GM12878 (cell line): ENCODE measurements at regions not wholly inside any gene's neighbourhood (a gene's known extent, or its start where the extent isn't known, plus 50 kb on each side); places are given as distances from the start of the nearest gene placed in this dataset.

Experiments used
- ATAC-seq: fragments of 200-7000 bp; cut with Tn5 transposase; 3 replicates; pipeline ENCODE4 v1.9.1; 2020; ENCODE audit warnings: mild to moderate bottlenecking, moderate library complexity
- BruUV-seq: library from RNA; stranded (reverse); fragments of 400-500 nt; replicated peaks from 2 replicates; lab custom pipeline; 2021; lab: Mats Ljungman, UMichigan
- CTCF ChIA-PET: fragments of 300-600 bp; sonication (Branson Sonifier 250); formaldehyde crosslinking; extraction: SDS; loops from one replicate; lab custom pipeline; 2021; ENCODE audit warnings: inconsistent platforms; lab: Yijun Ruan, JAX
- POLR2A ChIA-PET: fragments of 350-600 bp; formaldehyde crosslinking; extraction: SDS; loops from one replicate; lab custom pipeline; 2021; ENCODE audit warnings: inconsistent platforms; lab: Charles Lee
- RAD21 ChIA-PET: fragments of 300-600 bp; sonication (Branson Sonifier 250); formaldehyde crosslinking; loops from one replicate; lab custom pipeline; 2023; ENCODE audit warnings: antibody characterized with exemption; ENCODE audit not compliant: unreplicated experiment; lab: Charles Lee
- SMC1A ChIA-PET: fragments of 300-600 bp; sonication (Branson Sonifier 250); formaldehyde crosslinking; loops from one replicate; lab custom pipeline; 2023; ENCODE audit not compliant: unreplicated experiment, uncharacterized antibody; lab: Charles Lee
- DNase-seq: peaks from one replicate; pipeline ENCODE4 v3.0.0-alpha.2; 2011; ENCODE audit warnings: low read depth, low spot score
- FAIRE-seq: peaks from 3 replicates; lab custom pipeline; 2011; peaks lifted over from hg19 to GRCh38; lab: Jason Lieb, UNC
- H2AFZ ChIP-seq: 2 replicates; pipeline ENCODE4 v1.6.0; 2011; ENCODE audit warnings: low read depth, low read length, control low read depth; ENCODE audit not compliant: control insufficient read depth
- H3K27ac ChIP-seq: 2 replicates; pipeline ENCODE4 v1.5.1; 2011; ENCODE audit warnings: control low read depth; ENCODE audit not compliant: control insufficient read depth, insufficient read depth
- H3K27me3 ChIP-seq, 2 experiments: replicated peaks in 1 of 2; 2 replicates each; pipeline versions ENCODE4 v1.6.0 to v1.6.1; 2011; ENCODE audit warnings: low read length in 1 of 2; ENCODE audit not compliant: control insufficient read depth in 2 of 2, insufficient read depth in 2 of 2
- H3K36me3 ChIP-seq, 2 experiments: 2 replicates each; pipeline ENCODE4 v1.5.1; 2011; ENCODE audit warnings: low read length in 1 of 2; ENCODE audit not compliant: control insufficient read depth in 2 of 2, insufficient read depth in 2 of 2
- H3K4me1 ChIP-seq: 2 replicates; pipeline ENCODE4 v1.6.1; 2011; ENCODE audit warnings: mild to moderate bottlenecking, low read length, moderate library complexity, mixed read lengths; ENCODE audit not compliant: control insufficient read depth, insufficient read depth
- H3K4me2 ChIP-seq: 2 replicates; pipeline ENCODE4 v1.6.0; 2011; ENCODE audit warnings: control low read depth; ENCODE audit not compliant: control insufficient read depth, insufficient read depth
- H3K4me3 ChIP-seq: fragments of 200-600 bp; sonication (generic); 2 replicates; pipeline ENCODE4 v1.5.1; 2016
- H3K79me2 ChIP-seq: 2 replicates; pipeline ENCODE4 v1.6.0; 2011; ENCODE audit warnings: low read length; ENCODE audit not compliant: control insufficient read depth, insufficient read depth
- H3K9ac ChIP-seq: 2 replicates; pipeline ENCODE4 v1.8.0; 2011; ENCODE audit warnings: low read length, control low read depth, mixed read lengths; ENCODE audit not compliant: control insufficient read depth, insufficient read depth
- H3K9me3 ChIP-seq: replicated peaks from 3 replicates; pipeline ENCODE4 v1.5.1; 2011; ENCODE audit warnings: mild to moderate bottlenecking, low read length; ENCODE audit not compliant: control insufficient read depth, insufficient read depth
- H4K20me1 ChIP-seq: 2 replicates; pipeline ENCODE4 v1.6.0; 2011; ENCODE audit not compliant: control insufficient read depth, insufficient read depth
- EZH2 ChIP-seq: IDR thresholded peaks from 2 replicates; pipeline ENCODE4 v1.6.1; 2012; ENCODE audit warnings: low read depth, mild to moderate bottlenecking, control low read depth, inconsistent platforms, low read length, borderline replicate concordance; ENCODE audit not compliant: control insufficient read depth
- GABPA ChIP-seq: IDR thresholded peaks from 2 replicates; pipeline ENCODE4 v1.6.1; 2014; ENCODE audit warnings: antibody characterized with exemption, low read depth, mild to moderate bottlenecking, inconsistent platforms
- MTA2 ChIP-seq: fragments of 450-650 bp; IDR thresholded peaks from 2 replicates; pipeline ENCODE4 v1.6.1; 2016; ENCODE audit warnings: low read depth, mild to moderate bottlenecking, moderate library complexity
- POLR2AphosphoS5 ChIP-seq: IDR thresholded peaks from 2 replicates; pipeline ENCODE4 v1.6.1; 2011; ENCODE audit warnings: mild to moderate bottlenecking, low read length, inconsistent platforms
- STAT3 ChIP-seq: IDR thresholded peaks from 2 replicates; pipeline ENCODE4 v1.6.1; 2011; ENCODE audit warnings: low read depth, low read length, improper control_type of control experiment
- SUPT20H ChIP-seq: IDR thresholded peaks from 2 replicates; pipeline ENCODE4 v1.6.1; 2011; ENCODE audit warnings: low read depth, mild to moderate bottlenecking, low read length, moderate library complexity, borderline replicate concordance; ENCODE audit not compliant: control insufficient read depth
- SUZ12 ChIP-seq: fragments of 200-600 bp; sonication (generic); IDR thresholded peaks from one replicate; pipeline ENCODE4 v1.6.1; 2018; ENCODE audit warnings: antibody characterized with exemption, mild to moderate bottlenecking; ENCODE audit not compliant: unreplicated experiment
- ZBED1 ChIP-seq: IDR thresholded peaks from 2 replicates; pipeline ENCODE4 v1.6.1; 2016; ENCODE audit warnings: borderline replicate concordance
- WGBS: methylation state at CpG from one replicate; pipeline ENCODE4 v1.1.6; 2016; ENCODE audit warnings: low lambda C conversion rate; ENCODE audit not compliant: insufficient replicate concordance, insufficient coverage; ENCODE audit errors: missing lambda C conversion rate; 5-methylcytosine and 5-hydroxymethylcytosine counted together
- in situ Hi-C: fragments of 300-500 bp; cut with MboI; formaldehyde crosslinking; loops from 9 replicates; pipeline ENCODE4 v1.14.3; 2018; ENCODE audit warnings: mixed read lengths
- intact Hi-C: fragments of 100-400 bp; cut with micrococcal nuclease; formaldehyde crosslinking; loops from one replicate; pipeline ENCODE4 v1.14.2; 2022; ENCODE audit not compliant: unreplicated experiment
- TF ChIP-seq, protein P1 (sequence below): fragments of 450-650 bp; IDR thresholded peaks from 2 replicates; pipeline ENCODE4 v1.6.1; 2016; ENCODE audit warnings: mild to moderate bottlenecking
- TF ChIP-seq, protein P2 (sequence below): fragments of 450-650 bp; IDR thresholded peaks from 2 replicates; pipeline ENCODE4 v1.6.1; 2017; ENCODE audit warnings: mild to moderate bottlenecking

DNA sequence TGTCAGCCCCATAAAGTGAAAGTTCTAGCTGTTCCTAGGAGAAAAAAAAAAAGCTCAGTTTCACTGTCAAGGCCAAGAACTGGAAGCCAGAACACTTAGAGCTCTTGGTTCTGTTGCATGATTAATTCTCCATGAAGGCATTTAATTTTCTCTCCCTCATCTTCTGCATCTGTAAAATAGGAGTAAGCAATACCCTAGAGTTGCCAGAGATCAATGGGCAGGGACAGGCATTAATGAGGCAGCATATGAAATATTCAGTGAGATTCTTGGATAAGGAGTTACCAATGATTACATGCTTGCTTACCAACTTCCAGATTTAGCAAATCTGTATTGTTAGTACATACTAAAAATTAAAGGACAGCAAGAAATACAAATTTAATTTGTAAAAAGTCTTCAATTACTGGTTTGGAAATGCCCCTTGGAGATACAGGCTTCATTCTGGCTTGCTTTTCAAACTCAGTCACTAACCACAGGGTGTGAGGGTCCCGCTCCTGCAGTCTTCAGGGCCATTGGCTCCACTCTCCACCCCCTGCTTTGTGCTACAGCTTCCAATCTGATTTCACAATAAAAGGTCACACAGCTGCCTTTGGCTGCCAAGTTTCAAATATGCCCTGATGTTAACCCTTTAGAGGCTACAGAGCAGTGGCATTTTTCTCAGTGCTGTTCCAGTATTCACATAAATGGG, 624.6 kb downstream of the BNC2 start:
- Histone ChIP-seq H3K27me3 (no peaks in the 10 kb centered on the region), H3K36me3 (no peaks in the 10 kb centered on the region), H3K27ac (no peak overlapping the region), H4K20me1 (no peaks in the 10 kb centered on the region), H3K4me2 (no peak overlapping the region), H3K4me1 (no peaks in the 10 kb centered on the region), H3K79me2 (no peaks in the 10 kb centered on the region), H2AFZ (no peak overlapping the region), H3K9ac (no peak overlapping the region), H3K9me3 (no peaks in the 10 kb centered on the region), H3K4me3 (no peak overlapping the region)
- TF ChIP-seq MTA2: no peak
- TF ChIP-seq, protein P1, sequence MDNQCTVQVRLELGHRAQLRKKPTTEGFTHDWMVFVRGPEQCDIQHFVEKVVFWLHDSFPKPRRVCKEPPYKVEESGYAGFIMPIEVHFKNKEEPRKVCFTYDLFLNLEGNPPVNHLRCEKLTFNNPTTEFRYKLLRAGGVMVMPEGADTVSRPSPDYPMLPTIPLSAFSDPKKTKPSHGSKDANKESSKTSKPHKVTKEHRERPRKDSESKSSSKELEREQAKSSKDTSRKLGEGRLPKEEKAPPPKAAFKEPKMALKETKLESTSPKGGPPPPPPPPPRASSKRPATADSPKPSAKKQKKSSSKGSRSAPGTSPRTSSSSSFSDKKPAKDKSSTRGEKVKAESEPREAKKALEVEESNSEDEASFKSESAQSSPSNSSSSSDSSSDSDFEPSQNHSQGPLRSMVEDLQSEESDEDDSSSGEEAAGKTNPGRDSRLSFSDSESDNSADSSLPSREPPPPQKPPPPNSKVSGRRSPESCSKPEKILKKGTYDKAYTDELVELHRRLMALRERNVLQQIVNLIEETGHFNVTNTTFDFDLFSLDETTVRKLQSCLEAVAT: no peak
- no peak for TF ChIP-seq GABPA
- TF ChIP-seq SUZ12: no peak
- no peak for TF ChIP-seq EZH2
- TF ChIP-seq, protein P2, sequence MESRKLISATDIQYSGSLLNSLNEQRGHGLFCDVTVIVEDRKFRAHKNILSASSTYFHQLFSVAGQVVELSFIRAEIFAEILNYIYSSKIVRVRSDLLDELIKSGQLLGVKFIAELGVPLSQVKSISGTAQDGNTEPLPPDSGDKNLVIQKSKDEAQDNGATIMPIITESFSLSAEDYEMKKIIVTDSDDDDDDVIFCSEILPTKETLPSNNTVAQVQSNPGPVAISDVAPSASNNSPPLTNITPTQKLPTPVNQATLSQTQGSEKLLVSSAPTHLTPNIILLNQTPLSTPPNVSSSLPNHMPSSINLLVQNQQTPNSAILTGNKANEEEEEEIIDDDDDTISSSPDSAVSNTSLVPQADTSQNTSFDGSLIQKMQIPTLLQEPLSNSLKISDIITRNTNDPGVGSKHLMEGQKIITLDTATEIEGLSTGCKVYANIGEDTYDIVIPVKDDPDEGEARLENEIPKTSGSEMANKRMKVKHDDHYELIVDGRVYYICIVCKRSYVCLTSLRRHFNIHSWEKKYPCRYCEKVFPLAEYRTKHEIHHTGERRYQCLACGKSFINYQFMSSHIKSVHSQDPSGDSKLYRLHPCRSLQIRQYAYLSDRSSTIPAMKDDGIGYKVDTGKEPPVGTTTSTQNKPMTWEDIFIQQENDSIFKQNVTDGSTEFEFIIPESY: no peak
- TF ChIP-seq ZBED1: no peak
- TF ChIP-seq SUPT20H: no peak
- no peak for TF ChIP-seq STAT3
- no peak for TF ChIP-seq POLR2AphosphoS5
- ATAC-seq (no peak), FAIRE-seq (no peak), DNase-seq (no peak)
- in situ Hi-C loops: no loop called here
- no TSS peak for BruUV-seq
- SMC1A ChIA-PET: no interaction called here
- CTCF ChIA-PET: no interaction called here
- WGBS: 0% methylated on average over 1 of the region's 1 CpG
- RAD21 ChIA-PET: interaction anchor here (0.5 kb wide), 1 partner anchor 446 kb away, joined by 3 read pairs; no protein-coding TSS in a partner anchor
- POLR2A ChIA-PET: no interaction called here
- intact Hi-C loops: no loop called here
